Fibroblast of the conjunctiva (primary cell): ENCODE measurements at regions not wholly inside any gene's neighbourhood (a gene's known extent, or its start where the extent isn't known, plus 50 kb on each side); places are given as distances from the start of the nearest gene placed in this dataset.
"Not testable (repeated sequence)": the region's sequence is repeated elsewhere in the genome, so short reads cannot be mapped to it uniquely, and the experiment has no call there.

ENCODE experiments used
- DNase-seq: peaks from one replicate; pipeline ENCODE4 v3.0.0-alpha.2; 2010; ENCODE audit warnings: low read depth

GRCh38 chr4:75189711-75190335 lies 256.9 kb downstream of the PARM1 start:
- no peak for DNase-seq

GRCh38 chr4:75180790-75181776 lies 248.2 kb downstream of the PARM1 start:
- no peak for DNase-seq

GRCh38 chr4:75180217-75180616 lies 247.3 kb downstream of the PARM1 start:
- DNase-seq: no peak

- DNase-seq: no peak
Measured at GRCh38 chr4:75179510-75179909, 246.6 kb downstream of the PARM1 start.

GRCh38 chr4:75172551-75172950 lies 239.6 kb downstream of the PARM1 start:
- DNase-seq: no peak

- DNase-seq: no peak
Measured at GRCh38 chr4:75169427-75169826, 236.5 kb downstream of the PARM1 start.

DNA sequence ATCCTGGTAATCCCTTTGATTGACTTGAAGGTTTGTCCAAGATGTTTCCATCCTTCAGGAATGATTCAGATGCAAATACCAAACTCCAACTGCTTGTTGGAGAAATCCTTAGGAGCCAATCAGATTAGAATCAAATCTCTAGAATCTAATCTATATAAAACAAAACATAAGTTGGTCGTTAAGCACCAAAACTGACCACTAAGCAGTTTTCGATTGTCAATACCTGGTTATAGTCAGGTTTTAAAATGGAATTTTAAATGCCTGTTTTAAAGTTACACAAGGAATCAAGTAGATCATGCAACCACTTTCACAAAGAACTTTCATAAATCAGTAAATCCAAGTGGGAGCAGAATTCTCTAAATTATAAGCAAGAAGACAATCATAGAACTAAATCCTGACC lies 236.1 kb downstream of the PARM1 start:
- DNase-seq: no peak

GRCh38 chr4:75168548-75168947 lies 235.6 kb downstream of the PARM1 start:
- no peak for DNase-seq

- DNase-seq: not testable (repeated sequence)
Measured at GRCh38 chr4:75165100-75165499, 232.2 kb downstream of the PARM1 start.

DNA sequence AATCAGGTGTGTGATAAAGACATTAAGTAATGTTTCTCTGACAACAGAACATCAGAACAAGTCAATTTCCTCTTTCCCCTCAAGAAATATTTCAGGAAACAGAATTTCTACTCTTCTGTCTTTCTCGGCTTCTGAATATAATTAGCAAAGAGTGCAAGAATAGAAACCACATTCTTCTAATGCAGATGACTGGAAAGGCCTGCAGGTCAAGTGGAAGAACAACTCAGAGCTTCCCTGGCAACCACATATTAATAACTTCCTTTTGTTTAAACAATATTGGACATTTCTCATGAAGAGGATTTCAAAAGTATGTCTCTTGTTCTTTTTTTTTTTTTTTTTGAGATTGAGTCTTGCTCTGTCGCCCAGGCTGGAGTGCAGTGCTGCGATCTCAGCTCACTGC lies 225.5 kb downstream of the PARM1 start:
- DNase-seq: no peak

DNA sequence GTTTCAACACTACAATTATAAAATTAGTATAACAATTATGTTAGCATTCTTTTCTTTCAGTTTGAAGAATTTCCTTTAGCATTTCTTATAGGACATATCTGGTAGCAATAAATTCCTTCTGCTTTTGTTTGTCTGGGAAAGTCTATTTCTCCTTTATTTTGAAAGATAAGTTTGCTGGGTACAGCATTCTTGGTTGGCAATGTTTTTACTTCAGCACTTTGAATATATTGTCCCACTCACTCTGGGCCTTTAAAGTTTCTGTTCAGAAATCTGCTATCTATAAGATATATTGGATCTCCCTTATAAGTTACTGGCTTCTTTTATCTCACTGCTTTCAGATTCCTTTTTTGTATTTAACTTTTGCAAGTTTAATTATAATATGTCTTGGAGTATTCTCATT lies 222.1 kb downstream of the PARM1 start:
- DNase-seq: no peak

DNA sequence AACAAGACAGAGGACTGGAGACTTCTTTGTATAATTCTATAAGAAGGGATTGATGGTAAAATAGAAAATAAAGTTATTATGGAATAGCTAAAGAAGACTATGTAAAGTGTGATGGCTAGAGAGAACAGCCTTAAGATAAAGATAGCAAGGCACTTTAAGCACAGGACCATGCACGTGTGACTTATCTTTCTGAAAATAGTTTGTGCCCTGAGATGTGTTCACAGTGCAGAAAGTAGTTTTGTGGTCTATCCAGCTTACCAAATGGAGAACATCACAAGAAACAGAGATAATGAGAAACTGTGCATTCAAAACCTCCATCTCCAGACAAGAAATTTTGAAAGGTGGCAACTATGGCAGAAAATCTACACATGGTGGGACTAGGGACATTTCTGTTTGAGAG lies 213.3 kb downstream of the PARM1 start:
- DNase-seq: no peak

DNA sequence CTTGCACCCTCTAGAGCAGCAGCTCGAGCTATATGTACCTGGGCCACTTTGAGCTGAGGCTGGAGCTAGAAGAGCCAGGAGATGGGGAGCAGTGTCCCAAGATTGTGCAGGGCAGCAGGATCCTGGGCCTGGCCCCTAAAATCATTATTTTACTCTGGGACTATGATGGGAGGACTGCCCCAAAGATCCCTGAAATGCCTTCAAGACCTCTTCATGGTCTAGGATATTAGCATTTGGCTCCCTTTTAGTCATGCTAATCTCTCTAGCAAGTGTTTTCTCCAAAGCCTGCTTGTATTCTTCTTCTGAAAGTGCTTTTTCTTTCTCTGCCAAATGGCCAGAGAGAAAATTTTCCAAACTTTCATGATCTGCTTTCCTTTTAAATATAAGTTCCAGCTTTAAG lies 211.6 kb downstream of the PARM1 start:
- no peak for DNase-seq

DNA sequence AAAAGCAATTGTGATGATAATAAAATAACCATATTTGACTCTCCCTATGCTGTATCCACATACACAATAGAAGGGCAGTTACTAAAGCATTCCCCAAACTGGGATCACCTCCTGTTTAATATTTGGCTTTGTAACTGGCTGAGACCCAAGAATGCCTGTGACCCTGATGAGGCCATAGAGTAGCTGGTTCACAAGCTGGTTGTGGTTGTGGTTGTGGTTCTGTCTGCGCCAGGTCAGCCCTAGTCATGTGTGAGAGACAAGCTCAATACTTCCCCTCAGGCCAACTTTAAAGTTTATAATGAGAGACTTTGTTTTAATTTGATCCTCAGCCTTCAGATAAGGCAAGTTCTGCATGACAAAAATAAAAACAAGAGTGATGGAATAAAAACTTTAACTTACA lies 209.9 kb downstream of the PARM1 start:
- no peak for DNase-seq

DNA sequence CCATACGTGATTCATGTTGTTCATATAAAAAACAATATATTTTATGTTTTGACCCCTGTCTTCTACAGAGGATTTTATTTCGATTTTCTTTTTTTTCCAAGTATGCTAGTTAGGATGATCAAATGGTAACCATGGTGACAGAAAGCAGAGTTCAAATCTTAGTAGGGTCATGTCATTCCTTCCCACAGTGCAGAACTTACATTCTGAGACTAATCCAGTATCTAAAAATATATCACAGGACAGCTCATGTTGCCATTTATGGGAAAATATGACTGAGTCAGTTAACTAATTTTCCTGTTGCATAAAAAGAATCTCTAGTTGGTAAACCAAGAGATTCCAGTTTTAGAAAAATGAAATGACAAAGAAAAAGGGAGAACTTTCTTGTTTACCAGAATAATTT lies 209.5 kb downstream of the PARM1 start:
- no peak for DNase-seq

GRCh38 chr4:75141162-75141561 lies 208.2 kb downstream of the PARM1 start:
- no peak for DNase-seq

DNA sequence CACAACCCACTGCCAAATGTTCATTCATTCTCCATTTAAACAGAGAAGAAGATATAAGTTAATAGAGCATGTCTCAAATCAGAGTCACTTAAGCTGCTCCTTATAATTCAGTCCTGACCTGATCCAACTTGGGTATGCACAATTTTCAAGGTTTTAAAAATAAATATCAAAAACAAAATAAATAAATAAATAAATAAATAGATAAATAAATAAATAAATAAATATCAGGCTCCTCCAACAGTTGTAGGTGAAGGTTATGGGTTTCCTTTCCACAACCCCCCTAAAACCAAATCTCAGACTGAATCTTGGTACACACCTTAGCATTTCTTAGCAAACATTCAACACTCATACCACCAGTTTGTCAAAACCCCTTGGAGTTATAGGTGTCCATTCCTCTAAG lies 204.4 kb downstream of the PARM1 start:
- no peak for DNase-seq

DNA sequence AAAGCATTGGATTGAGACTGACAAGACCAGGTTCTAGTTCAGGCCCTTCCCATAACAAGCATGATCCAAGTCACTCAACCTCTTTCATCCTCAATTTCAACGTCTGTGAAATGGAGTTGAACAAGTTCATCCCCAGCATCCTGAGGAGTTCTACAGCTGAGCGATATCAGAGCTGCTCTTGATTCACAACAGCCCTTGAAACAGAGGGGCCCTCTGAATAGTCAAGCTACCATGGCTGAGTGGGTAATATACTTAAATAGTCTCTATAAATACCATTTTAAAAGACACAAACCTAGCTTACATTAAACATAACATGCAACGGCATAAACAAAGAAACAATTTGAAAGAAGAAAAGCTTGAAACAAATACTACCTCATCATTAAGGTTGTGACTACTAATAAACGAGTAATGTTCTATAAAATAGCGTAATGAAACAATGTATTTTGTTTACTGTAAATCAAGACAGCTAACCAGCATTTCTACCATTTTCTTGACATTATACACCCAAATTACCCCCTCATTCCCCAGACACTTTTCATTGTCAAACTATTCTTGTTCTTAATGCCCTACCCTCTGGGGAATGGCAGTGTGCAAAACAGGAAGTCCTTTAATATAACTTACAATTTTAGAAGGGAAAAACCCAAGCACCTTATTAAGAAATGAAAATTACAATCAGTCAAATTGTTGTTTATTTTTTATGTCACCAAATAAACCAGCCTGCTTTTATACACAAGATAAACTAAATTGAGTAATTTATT lies 202.3 kb downstream of the PARM1 start:
- no peak for DNase-seq

DNA sequence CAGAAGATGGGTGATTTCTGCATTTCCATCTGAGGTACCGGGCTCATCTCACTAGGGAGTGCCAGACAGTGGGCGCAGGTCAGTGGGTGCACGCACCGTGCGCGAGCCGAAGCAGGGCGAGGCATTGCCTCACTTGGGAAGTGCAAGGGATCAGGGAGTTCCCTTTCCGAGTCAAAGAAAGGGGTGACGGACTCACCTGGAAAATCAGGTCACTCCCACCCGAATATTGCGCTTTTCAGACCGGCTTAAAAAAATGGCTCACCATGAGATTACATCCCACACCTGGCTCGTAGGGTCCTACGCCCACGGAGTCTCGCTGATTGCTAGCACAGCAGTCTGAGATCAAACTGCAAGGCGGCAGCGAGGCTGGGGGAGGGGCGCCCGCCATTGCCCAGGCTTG lies 194.0 kb downstream of the PARM1 start:
- not testable (repeated sequence) for DNase-seq

DNA sequence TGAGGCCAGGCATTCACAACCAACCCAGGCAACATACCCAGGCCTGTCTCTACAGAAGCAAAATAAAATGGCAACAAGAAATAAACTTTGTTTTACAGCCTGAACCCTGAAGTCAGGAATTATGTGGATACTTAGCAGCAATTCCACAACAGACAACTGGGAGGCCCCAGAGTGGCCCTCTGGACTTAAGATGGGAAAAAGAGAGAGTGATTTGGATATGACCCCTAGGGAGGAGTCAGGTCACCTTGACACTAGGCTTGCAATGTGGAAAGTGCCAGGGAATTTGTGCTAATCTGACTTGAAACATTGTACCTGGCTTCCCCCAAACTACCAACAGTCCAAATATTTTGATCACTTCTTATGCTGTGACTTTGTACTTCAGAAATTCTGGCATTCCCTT lies 193.1 kb downstream of the PARM1 start:
- no peak for DNase-seq

DNA sequence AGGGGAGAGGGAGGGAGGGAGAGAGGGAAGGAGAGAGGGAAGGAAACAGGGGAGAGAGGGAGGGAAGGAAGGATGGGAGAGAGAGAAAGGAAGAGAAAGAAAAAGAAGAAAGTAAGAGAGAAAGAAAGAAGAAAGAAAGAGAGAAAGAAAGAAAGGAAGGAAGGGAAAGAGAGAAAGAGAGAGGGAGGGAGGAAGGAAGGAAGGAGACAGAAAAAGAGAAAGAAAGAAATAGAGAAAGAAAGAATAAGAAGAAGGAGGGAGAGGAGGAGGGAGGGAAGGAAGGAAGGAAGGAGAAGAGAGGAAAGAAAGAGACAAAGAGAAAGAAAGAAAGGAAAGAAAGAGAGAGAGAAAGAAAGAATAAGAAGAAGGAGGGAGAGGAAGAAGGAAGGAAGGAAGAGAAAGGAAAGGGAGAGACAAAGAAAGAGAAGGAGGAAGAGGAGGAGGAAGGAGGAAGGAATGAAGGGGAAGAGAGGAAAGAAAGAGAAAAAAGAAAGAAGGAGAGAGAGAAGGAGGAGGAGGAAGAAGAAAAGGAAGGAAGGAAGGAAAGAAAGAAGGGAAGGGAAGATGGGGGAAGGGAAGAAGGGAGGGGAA lies 189.6 kb downstream of the PARM1 start:
- no peak for DNase-seq

DNA sequence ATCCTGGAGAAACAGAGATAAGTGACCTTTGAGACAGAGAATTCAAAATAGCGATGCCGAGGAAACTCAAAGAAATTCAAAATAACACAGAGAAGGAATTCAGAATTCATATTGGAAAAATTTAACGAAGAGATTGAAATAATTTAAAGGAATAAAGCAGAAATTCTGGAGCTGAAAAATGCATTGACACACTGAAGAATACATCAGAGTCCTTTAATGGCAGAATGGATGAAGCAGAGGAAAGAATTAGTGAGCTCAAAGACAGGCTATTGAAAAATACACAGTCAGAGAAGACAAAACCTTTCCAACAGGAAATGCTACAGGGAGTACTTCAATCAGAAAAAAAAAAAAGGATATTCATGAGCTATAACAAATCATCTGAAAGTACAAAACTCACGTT lies 185.8 kb downstream of the PARM1 start:
- no peak for DNase-seq
